Ovary (tissue), 7 donors: ENCODE measurements at regions not wholly inside any gene's neighbourhood (a gene's known extent, or its start where the extent isn't known, plus 50 kb on each side); places are given as distances from the start of the nearest gene placed in this dataset.

Experiments used
- DNase-seq, 5 donors: peaks; one replicate each; pipeline ENCODE4 v3.0.0-alpha.2; 2019 to 2020
- H3K27ac ChIP-seq, 2 donors: fragments of 200-600 bp; one replicate each; pipeline versions ENCODE4 v1.5.1 to v1.8.0; 2019 to 2022
- H3K27me3 ChIP-seq: fragments of 200-600 bp; one replicate; pipeline ENCODE4 v1.8.0; 2022
- H3K36me3 ChIP-seq: fragments of 200-600 bp; sonication (generic); one replicate; pipeline ENCODE4 v1.5.1; 2019
- H3K4me1 ChIP-seq: one replicate; pipeline ENCODE4 v1.8.1; 2013; ENCODE audit warnings: mild to moderate bottlenecking, moderate library complexity; ENCODE audit not compliant: insufficient read depth
- H3K4me3 ChIP-seq: fragments of 200-600 bp; sonication (generic); one replicate; pipeline ENCODE4 v1.5.1; 2017
- H3K9me3 ChIP-seq, 2 donors: fragments of 200-600 bp in 1 of 2; sonication (generic) in 1 of 2; one replicate each; pipeline versions ENCODE4 v1.5.1 to v1.8.1; 2013 to 2019; ENCODE audit warnings: mild to moderate bottlenecking in 1 of 2, moderate library complexity in 1 of 2
- EP300 ChIP-seq: sonication (generic); formaldehyde crosslinking; IDR thresholded peaks from one replicate; pipeline ENCODE4 v1.6.1; 2017; ENCODE audit warnings: antibody characterized with exemption
- POLR2A ChIP-seq: fragments of 450-650 bp; IDR thresholded peaks from one replicate; pipeline ENCODE4 v1.6.1; 2017; ENCODE audit warnings: antibody characterized with exemption, mild to moderate bottlenecking, moderate library complexity
- WGBS, 3 donors: extraction: QIAGEN DNeasy Blood & Tissue Kit in 1 of 3; methylation state at CpG; one replicate each; pipeline versions ENCODE4 v1.1.5 to v1.1.7; 2013 to 2017; 5-methylcytosine and 5-hydroxymethylcytosine counted together
- intact Hi-C, 4 donors: fragments of 100-400 bp; cut with DNase I; formaldehyde crosslinking; loops; one replicate each; pipeline versions ENCODE4 v1.11.0 to v1.15.1; 2022 to 2023
- TF ChIP-seq, protein P1 (sequence below), 3 donors: fragments of 450-650 bp in 2 of 3; fragments of 200-600 bp in 1 of 3; IDR thresholded peaks; one replicate each; pipeline versions ENCODE4 v1.5.1 to v1.8.0; 2016 to 2022; ENCODE audit warnings: antibody characterized with exemption in 3 of 3, mild to moderate bottlenecking in 1 of 3
- donor health status: DM: no; HTN: no; CAD: no; lungs with moderate emphysema.
- donor health status: DM: no; HTN: no; CAD: no.
- donor health status: Bipolar disorder and iron deficiency.
- donor health status: DM: no; HTN: no; CAD: no.
- donor health status: DM: yes; HTN: yes; CAD: no.

DNA sequence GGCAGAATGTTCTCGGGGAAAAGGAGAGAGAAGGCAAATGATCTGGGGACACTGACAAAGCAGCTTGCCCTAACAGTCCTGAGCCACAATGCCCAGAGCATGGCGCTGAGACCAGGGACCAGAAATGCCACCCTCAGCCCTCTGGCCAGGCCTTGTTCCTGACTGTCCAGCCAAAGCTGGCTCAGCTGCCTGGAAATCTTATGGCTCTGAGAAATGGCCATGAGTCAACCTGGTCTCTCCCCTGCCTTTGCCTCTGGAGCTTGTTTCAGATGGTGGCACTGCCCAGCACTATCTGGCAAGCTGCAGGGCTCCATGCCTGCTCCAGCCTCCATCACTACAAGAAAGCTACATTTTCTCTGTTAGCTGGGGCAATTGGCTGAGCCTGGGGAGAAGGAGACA lies 90.5 kb upstream of the PLXNA4 start:
- Histone ChIP-seq H3K4me1 (no peaks in the 10 kb centered on the region), H3K27me3 (no peaks in the 10 kb centered on the region), H3K4me3 (no peak overlapping the region), H3K9me3 (no peaks in the 10 kb centered on the region), H3K27ac (no peak overlapping the region), H3K36me3 (no peaks in the 10 kb centered on the region)
- DNase-seq, result no peak
- intact Hi-C loops, result no loop called here
- TF ChIP-seq EP300 (no peak), POLR2A (no peak)
- TF ChIP-seq, protein P1, sequence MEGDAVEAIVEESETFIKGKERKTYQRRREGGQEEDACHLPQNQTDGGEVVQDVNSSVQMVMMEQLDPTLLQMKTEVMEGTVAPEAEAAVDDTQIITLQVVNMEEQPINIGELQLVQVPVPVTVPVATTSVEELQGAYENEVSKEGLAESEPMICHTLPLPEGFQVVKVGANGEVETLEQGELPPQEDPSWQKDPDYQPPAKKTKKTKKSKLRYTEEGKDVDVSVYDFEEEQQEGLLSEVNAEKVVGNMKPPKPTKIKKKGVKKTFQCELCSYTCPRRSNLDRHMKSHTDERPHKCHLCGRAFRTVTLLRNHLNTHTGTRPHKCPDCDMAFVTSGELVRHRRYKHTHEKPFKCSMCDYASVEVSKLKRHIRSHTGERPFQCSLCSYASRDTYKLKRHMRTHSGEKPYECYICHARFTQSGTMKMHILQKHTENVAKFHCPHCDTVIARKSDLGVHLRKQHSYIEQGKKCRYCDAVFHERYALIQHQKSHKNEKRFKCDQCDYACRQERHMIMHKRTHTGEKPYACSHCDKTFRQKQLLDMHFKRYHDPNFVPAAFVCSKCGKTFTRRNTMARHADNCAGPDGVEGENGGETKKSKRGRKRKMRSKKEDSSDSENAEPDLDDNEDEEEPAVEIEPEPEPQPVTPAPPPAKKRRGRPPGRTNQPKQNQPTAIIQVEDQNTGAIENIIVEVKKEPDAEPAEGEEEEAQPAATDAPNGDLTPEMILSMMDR (IDR thresholded peaks at IDR 0.05), result no peak
- 81 to 89% (median 83%) methylated on average over 2 of the region's 2 CpGs for WGBS, 3 donors

DNA sequence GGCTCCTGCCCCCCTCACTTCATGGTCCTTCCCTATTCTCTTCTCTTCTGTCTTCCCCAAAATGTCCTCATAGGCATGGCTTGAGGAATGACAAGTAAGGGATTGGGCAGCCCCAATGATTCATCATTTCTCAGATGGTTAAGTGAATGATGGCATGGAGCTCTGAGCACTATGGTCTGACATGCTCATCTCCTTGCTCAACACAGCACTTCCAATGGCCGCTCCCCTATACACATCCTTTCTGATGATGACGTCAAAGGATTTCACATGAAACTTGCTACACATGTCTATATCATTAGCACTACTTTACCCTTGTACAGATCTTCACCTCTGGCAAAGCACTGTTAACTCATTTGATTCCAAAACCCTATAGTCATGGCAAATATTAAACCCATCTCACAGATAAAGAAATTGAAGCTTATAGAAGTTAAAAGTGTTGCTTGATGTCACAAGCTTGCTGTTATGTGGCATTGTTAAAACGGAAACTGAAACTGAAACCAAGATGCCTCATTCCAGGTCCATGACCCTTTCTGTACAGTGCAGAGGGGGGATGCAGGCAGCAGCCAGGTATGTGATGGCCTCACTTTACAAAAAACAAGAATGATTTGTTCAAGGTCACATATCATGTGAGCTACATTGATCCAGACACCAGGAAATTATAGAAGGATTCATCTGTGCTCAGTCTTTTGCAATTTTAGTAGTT lies 90.0 kb upstream of the PLXNA4 start:
- H3K36me3 ChIP-seq, result no peaks in the 10 kb centered on the region
- WGBS, 3 donors, result 59 to 67% (median 61%) methylated on average over 3 of the region's 3 CpGs
- no peak for DNase-seq
- no peak overlapping the region for H3K27ac ChIP-seq
- intact Hi-C loops, result no loop called here
- no peaks in the 10 kb centered on the region for H3K4me1 ChIP-seq
- H3K27me3 ChIP-seq, result no peaks in the 10 kb centered on the region
- no peaks in the 10 kb centered on the region for H3K9me3 ChIP-seq
- TF ChIP-seq EP300, result no peak
- TF ChIP-seq, protein P1 (IDR thresholded peaks at IDR 0.05), result no peak
- TF ChIP-seq POLR2A, result no peak
- no peak overlapping the region for H3K4me3 ChIP-seq

DNA sequence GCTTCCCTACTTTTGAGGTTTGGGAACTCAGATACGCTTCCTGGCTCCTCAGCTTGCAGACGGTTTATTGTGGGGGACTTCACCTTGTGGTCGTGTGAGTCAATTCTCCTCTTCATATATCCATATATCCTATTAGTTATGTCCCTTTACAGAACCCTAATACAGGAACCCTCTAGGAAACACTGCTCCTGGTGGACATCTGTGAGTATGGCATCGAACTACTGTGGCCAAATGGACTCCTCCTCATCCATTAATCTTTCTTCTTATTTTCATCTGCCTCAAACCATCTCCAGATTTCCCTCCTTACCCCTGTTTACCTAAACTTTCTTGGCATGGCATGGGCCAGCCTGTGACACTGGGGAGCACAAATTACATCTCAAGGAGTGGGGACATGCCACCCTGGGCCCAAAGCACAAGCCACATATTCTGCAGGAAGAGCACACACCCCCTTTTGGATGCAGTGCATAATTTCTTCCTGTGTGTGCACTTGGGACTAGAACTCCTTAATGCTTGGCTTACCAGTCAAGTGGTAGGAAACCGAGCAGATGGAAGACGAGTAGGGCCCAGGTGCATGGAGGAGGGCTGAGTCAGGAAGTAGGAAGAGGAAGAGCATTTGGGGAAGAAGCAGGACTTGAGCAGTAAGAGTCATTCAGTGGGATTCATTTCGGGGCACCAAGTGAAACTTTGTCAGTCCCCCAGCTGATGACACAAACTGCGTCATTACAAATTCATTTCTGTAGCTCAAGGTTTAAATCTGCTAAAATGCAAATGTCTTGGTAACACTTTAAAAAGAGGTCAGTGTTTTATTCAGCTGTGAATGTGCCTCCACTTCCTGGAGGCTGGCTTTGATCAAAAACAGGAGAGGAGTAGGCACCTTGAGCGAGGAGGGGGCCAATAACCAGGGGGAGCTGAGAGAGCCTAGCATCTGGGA lies 80.8 kb upstream of the PLXNA4 start:
- TF ChIP-seq EP300 (no peak), POLR2A (no peak)
- TF ChIP-seq, protein P1 (IDR thresholded peaks at IDR 0.05), result no peak
- no peaks in the 10 kb centered on the region for H3K4me1 ChIP-seq
- WGBS, 3 donors, result 67 to 78% (median 73%) methylated on average over 9 of the region's 9 CpGs

DNA sequence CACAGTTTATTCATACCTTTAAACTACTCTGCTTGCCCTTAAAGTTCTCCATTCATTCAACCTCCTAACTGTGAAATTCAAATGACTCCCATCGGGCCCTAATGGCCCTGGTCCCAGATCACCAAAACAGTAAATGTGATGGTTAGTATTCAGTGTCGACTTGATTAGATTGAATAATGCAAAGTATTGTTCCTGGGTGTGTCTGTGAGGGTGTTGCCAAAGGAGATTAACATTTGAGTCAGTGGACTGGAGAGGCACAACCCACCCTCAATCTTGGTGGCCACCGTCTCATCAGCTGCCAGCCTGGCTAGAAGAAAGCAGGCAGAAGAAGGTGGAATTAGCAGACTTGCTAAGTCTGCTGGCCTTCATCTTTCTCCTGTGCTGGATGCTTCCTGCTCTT lies 80.1 kb upstream of the PLXNA4 start:
- intact Hi-C loops, result no loop called here
- no peaks in the 10 kb centered on the region for H3K36me3 ChIP-seq
- no peaks in the 10 kb centered on the region for H3K27me3 ChIP-seq
- TF ChIP-seq EP300 (no peak), POLR2A (no peak)
- TF ChIP-seq, protein P1 (IDR thresholded peaks at IDR 0.05), result no peak
- WGBS, 3 donors, result 85 to 90% (median 89%) methylated on average over 3 of the region's 3 CpGs
- no peaks in the 10 kb centered on the region for H3K9me3 ChIP-seq
- H3K4me1 ChIP-seq, result no peaks in the 10 kb centered on the region
- DNase-seq, result no peak
- H3K4me3 ChIP-seq, result no peak overlapping the region
- H3K27ac ChIP-seq, result no peak overlapping the region

More for the DNA sequence above, 80.8 kb upstream of the PLXNA4 start:
- Histone ChIP-seq H3K4me3 (no peak overlapping the region), H3K27ac (no peak overlapping the region), H3K9me3 (no peaks in the 10 kb centered on the region), H3K36me3 (no peaks in the 10 kb centered on the region), H3K27me3 (no peaks in the 10 kb centered on the region)
- no peak for DNase-seq
- intact Hi-C loops, result no loop called here
